ENCODE measurements at regions not wholly inside any gene's neighbourhood (a gene's known extent, or its start where the extent isn't known, plus 50 kb on each side); places are given as distances from the start of the nearest gene placed in this dataset.

DNA sequence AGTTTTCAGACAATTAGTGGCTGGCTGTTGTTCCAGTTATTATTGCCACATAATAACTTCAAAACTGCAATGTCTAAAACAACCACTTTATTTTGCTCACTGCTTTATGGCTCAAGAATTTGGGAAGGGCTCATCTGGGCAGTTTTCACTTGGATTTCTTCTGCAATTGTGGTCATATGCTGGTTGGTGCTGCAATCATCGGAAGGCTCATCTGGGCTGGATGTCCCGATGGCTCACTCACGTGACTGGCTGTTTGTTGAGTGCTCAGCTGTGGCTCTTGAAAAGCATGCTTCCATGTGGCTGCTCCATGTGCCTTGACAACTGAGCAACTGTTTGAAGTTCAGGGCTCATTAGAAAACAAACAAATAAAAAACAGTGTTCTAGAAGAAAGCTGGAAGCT lies 1032.5 kb downstream of the DTWD2 start:
- TF ChIP-seq, protein P1, sequence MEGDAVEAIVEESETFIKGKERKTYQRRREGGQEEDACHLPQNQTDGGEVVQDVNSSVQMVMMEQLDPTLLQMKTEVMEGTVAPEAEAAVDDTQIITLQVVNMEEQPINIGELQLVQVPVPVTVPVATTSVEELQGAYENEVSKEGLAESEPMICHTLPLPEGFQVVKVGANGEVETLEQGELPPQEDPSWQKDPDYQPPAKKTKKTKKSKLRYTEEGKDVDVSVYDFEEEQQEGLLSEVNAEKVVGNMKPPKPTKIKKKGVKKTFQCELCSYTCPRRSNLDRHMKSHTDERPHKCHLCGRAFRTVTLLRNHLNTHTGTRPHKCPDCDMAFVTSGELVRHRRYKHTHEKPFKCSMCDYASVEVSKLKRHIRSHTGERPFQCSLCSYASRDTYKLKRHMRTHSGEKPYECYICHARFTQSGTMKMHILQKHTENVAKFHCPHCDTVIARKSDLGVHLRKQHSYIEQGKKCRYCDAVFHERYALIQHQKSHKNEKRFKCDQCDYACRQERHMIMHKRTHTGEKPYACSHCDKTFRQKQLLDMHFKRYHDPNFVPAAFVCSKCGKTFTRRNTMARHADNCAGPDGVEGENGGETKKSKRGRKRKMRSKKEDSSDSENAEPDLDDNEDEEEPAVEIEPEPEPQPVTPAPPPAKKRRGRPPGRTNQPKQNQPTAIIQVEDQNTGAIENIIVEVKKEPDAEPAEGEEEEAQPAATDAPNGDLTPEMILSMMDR (IDR thresholded peaks at IDR 0.05): no peak
- TF ChIP-seq POLR2A (IDR thresholded peaks at IDR 0.05): no peak

Measured in Peyer's patch (tissue), 4 donors.